ENCODE measurements at regions not wholly inside any gene's neighbourhood (a gene's known extent, or its start where the extent isn't known, plus 50 kb on each side); places are given as distances from the start of the nearest gene placed in this dataset.

DNA sequence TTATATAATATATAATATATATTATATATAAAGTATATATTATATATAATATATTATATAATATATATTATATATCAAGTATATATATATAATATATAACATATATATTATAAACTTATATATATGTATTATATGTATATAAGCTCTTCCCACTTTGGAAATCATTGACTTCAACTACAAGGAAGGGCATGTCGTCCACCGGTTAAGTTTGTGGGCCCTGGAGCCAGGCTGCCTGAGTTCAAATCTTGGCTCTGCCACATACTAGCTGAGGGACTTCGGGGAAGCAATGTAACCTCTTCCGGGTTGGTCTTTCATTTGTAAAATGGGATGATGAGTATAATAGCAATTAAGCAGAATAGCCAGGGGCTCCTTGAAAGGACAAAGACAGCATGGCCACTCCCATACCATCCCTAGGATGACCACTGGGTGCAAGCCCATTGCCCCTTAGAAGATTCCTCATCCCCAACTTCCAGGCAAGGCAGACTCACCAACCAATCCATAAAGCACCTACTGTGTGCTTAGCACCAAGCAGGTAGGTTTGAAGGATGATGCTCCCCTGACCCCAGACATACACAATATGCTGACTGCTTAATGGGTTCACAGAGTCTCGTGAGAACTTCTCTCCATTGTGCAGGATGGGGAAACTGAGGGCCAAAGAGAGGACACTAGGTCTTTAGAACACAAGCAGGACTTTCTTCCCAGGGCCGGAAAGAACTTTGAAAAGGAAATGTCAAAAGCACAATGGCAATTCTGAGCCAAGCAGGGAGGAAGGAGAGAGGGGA is 163.2 kb downstream of the MRPL14 start:
- no peaks in the 10 kb centered on the region; the same call in 1 of the 2 replicates for H3K9me2 ChIP-seq (ENCODE audit: insufficient read depth)
- POLR2A ChIA-PET (ENCODE audit: unreplicated experiment) = interaction anchor here (0.6 kb wide), 1 partner anchor 79 kb away, joined by 10 read pairs; no protein-coding TSS in a partner anchor
- peaks cover 5% of the 10 kb centered on the region; the same call in 1 of the 2 replicates for H3K4me1 ChIP-seq (replicated peaks; ENCODE audit: insufficient read depth)
- H3K4me3 ChIP-seq = no peak overlapping the region
- H3K4me2 ChIP-seq = no peak overlapping the region
- H2AFZ ChIP-seq = no peak overlapping the region
- H3K27me3 ChIP-seq (ENCODE audit: insufficient read depth, low read depth) = no peaks in the 10 kb centered on the region
- intact Hi-C loops (cut with micrococcal nuclease; ENCODE audit: unreplicated experiment) = no loop called here
- no peaks in the 10 kb centered on the region for H3K79me2 ChIP-seq (ENCODE audit: low read depth)
- H3F3A ChIP-seq (ENCODE audit: insufficient read depth, low read depth) = peaks cover 5% of the 10 kb centered on the region
- no peak overlapping the region for H3K27ac ChIP-seq
- TF ChIP-seq CTCF (conservative IDR thresholded peaks at IDR 0.05) = no peak
- no peak for TF ChIP-seq EZH2 (IDR thresholded peaks at IDR 0.05; ENCODE audit: low read depth)
- CTCF ChIA-PET = interaction anchor here (0.9 kb wide), 1 partner anchor 115 kb away, joined by 3 read pairs; no protein-coding TSS in a partner anchor
- BruUV-seq (replicated peaks) = no TSS peak
- DNase-seq = no peak
- H3K9me3 ChIP-seq (ENCODE audit: insufficient read depth, low read depth) = peaks cover 13% of the 10 kb centered on the region; the same call in 1 of the 2 replicates
- H4K20me1 ChIP-seq (ENCODE audit: insufficient read depth) = no peaks in the 10 kb centered on the region
- H3K36me3 ChIP-seq (ENCODE audit: low read depth) = no peaks in the 10 kb centered on the region

DNA sequence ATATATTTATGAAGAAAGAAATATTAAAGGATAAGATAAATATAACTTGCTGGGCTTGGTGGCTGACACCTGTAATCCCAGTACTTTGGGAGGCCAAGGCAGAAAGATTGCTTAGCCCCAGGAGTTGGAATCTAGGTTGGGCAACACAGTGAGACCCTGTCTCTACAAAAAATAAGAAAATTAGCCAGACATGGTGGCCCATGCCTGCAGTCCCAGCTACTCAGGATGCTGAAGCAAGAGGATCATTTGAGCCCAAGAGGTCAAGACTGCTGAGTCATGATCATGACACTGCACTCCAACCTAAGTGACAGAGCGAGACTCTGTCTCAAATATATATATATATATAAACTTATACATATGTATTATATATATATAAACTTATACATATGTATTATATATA is 164.0 kb downstream of the MRPL14 start:
- Histone ChIP-seq H3K27ac (no peak overlapping the region), H2AFZ (no peak overlapping the region), H3K9me2 (ENCODE audit: insufficient read depth) (no peaks in the 10 kb centered on the region; the same call in 1 of the 2 replicates), H3K4me1 (replicated peaks; ENCODE audit: insufficient read depth) (peaks cover 5% of the 10 kb centered on the region; the same call in 1 of the 2 replicates), H3K36me3 (ENCODE audit: low read depth) (no peaks in the 10 kb centered on the region), H4K20me1 (ENCODE audit: insufficient read depth) (no peaks in the 10 kb centered on the region), H3K27me3 (ENCODE audit: insufficient read depth, low read depth) (no peaks in the 10 kb centered on the region), H3K79me2 (ENCODE audit: low read depth) (no peaks in the 10 kb centered on the region), H3K4me3 (no peak overlapping the region), H3F3A (ENCODE audit: insufficient read depth, low read depth) (peaks cover 5% of the 10 kb centered on the region), H3K9me3 (ENCODE audit: insufficient read depth, low read depth) (peaks cover 13% of the 10 kb centered on the region; the same call in 1 of the 2 replicates), H3K4me2 (no peak overlapping the region)
- TF ChIP-seq EZH2 (IDR thresholded peaks at IDR 0.05; ENCODE audit: low read depth) = no peak
- no peak for TF ChIP-seq CTCF (conservative IDR thresholded peaks at IDR 0.05)
- POLR2A ChIA-PET (ENCODE audit: unreplicated experiment) = no interaction called here
- CTCF ChIA-PET = no interaction called here
- BruUV-seq (replicated peaks) = no TSS peak
- DNase-seq = no peak
- intact Hi-C loops (cut with micrococcal nuclease; ENCODE audit: unreplicated experiment) = no loop called here

GRCh38 chr6:43962458-43962857 is 164.8 kb downstream of the MRPL14 start:
- intact Hi-C loops (cut with micrococcal nuclease; ENCODE audit: unreplicated experiment) = no loop called here

More at GRCh38 chr6:43962458-43962857, 164.8 kb downstream of the MRPL14 start:
- Histone ChIP-seq H3K79me2 (ENCODE audit: low read depth) (no peaks in the 10 kb centered on the region), H4K20me1 (ENCODE audit: insufficient read depth) (no peaks in the 10 kb centered on the region), H3K27me3 (ENCODE audit: insufficient read depth, low read depth) (no peaks in the 10 kb centered on the region), H3K4me2 (no peak overlapping the region), H3K9me2 (ENCODE audit: insufficient read depth) (no peaks in the 10 kb centered on the region; the same call in 1 of the 2 replicates), H3F3A (ENCODE audit: insufficient read depth, low read depth) (peaks cover 5% of the 10 kb centered on the region), H3K9me3 (ENCODE audit: insufficient read depth, low read depth) (peaks cover 13% of the 10 kb centered on the region; the same call in 1 of the 2 replicates), H3K27ac (no peak overlapping the region), H3K4me1 (replicated peaks; ENCODE audit: insufficient read depth) (peaks cover 5% of the 10 kb centered on the region; the same call in 1 of the 2 replicates), H3K4me3 (no peak overlapping the region), H3K36me3 (ENCODE audit: low read depth) (no peaks in the 10 kb centered on the region), H2AFZ (no peak overlapping the region)
- CTCF ChIA-PET = no interaction called here
- TF ChIP-seq CTCF (conservative IDR thresholded peaks at IDR 0.05) (no peak), EZH2 (IDR thresholded peaks at IDR 0.05; ENCODE audit: low read depth) (no peak)
- no TSS peak for BruUV-seq (replicated peaks)
- no peak for DNase-seq
- POLR2A ChIA-PET (ENCODE audit: unreplicated experiment) = no interaction called here

Data from PC-9 (cell line).